Esophagus muscularis mucosa (tissue), 3 donors: ENCODE measurements at regions not wholly inside any gene's neighbourhood (a gene's known extent, or its start where the extent isn't known, plus 50 kb on each side); places are given as distances from the start of the nearest gene placed in this dataset.

Experiments
- CTCF ChIP-seq, 3 experiments: fragments of 200-600 bp in 2 of 3; fragments of 450-650 bp in 1 of 3; sonication (generic) in 2 of 3; IDR thresholded peaks; one replicate each; pipeline ENCODE4 v1.5.1; 2017 to 2019; ENCODE audit warnings: antibody characterized with exemption in 3 of 3, mild to moderate bottlenecking in 2 of 3, moderate library complexity in 1 of 3
- EP300 ChIP-seq: sonication (generic); formaldehyde crosslinking; IDR thresholded peaks from one replicate; pipeline ENCODE4 v1.6.1; 2017; ENCODE audit warnings: antibody characterized with exemption

- no peak for TF ChIP-seq CTCF (IDR thresholded peaks at IDR 0.05)
- TF ChIP-seq EP300, result no peak
Measured at GRCh38 chr11:69878144-69878883, 59.1 kb upstream of the FGF3 start.
